ENCODE measurements at regions not wholly inside any gene's neighbourhood (a gene's known extent, or its start where the extent isn't known, plus 50 kb on each side); places are given as distances from the start of the nearest gene placed in this dataset.
A peak's percentile ranks its signal among the peaks of the same experiment; 100 is the strongest.

DNA sequence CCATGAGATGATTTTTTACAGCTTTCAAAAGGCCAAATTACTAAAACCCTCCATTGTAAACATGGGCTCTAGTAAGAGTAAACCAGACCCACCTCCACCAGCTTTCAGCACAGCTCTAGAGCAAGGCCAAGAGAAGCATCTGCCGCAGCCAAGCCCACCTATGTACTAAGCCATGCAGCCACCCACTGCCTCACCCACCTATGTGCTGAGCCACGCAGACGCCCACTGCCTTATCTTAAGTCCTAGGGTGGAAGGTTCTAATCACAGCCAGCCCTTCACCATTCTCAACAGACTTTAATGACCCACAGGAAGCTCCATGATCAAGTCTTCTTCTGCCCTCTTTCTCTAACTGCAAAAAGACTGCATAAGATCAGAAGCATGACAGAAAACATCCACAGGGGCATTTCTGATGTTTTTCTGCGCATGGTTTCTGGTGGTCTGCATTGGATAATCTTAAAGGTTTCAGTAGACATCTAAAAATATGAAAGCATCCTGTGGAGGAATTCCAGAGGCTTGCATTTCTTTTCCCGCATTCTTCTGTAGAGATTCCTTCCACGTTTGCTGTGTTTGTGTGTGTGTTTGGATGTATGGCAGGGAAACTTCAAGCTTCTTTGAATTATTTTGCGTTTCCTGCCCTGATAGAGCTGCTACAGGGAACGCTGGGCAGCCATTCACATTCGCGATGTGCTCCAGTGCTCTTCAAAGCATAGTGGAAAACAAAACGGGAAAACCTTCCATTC is 286.1 kb upstream of the KLF6 start:
- no peaks in the 10 kb centered on the region for H3K79me2 ChIP-seq (ENCODE audit: insufficient read depth, low read length)
- H3K27ac ChIP-seq (ENCODE audit: low read depth, low read length): no peak overlapping the region
- Mint-ChIP-seq H3K9me3 (ENCODE audit: unreplicated experiment) (no peaks in the 10 kb centered on the region), H3K4me3 (ENCODE audit: unreplicated experiment) (no peak overlapping the region), H3K27ac (ENCODE audit: unreplicated experiment) (no peak overlapping the region), H3K4me1 (ENCODE audit: low read depth, unreplicated experiment) (peaks cover 20% of the 10 kb centered on the region), H3K36me3 (ENCODE audit: low read depth, unreplicated experiment) (no peaks in the 10 kb centered on the region), H3K27me3 (ENCODE audit: low read depth, unreplicated experiment) (no peaks in the 10 kb centered on the region)
- no peak overlapping the region for H3K4me2 ChIP-seq (ENCODE audit: low read length)
- H3K9ac ChIP-seq (ENCODE audit: low read length): no peak overlapping the region
- no peaks in the 10 kb centered on the region for H3K36me3 ChIP-seq (ENCODE audit: insufficient read depth, low read length)
- no peaks in the 10 kb centered on the region for H3K27me3 ChIP-seq (ENCODE audit: insufficient read depth, low read length)
- DNase-seq (ENCODE audit: low read depth) (no peak), FAIRE-seq (no peak)
- H4K20me1 ChIP-seq (ENCODE audit: insufficient read depth, low read length): no peaks in the 10 kb centered on the region
- TF ChIP-seq EZH2 (IDR thresholded peaks at IDR 0.05; ENCODE audit: insufficient read depth, low read length): no peak
- no peak for TF ChIP-seq CTCF (IDR thresholded peaks at IDR 0.05; ENCODE audit: insufficient read depth, low read depth, low read length)
- no peak overlapping the region for H2AFZ ChIP-seq (ENCODE audit: low read depth, low read length)
- H3K4me1 ChIP-seq (ENCODE audit: insufficient read depth, low read length): peaks cover 22% of the 10 kb centered on the region
- no peak overlapping the region for H3K4me3 ChIP-seq (ENCODE audit: insufficient read depth, low read depth, low read length)
- no peaks in the 10 kb centered on the region for H3K9me3 ChIP-seq (ENCODE audit: insufficient read depth, low read depth, low read length)

GRCh38 chr10:4070184-4070583 is 285.2 kb upstream of the KLF6 start:
- FAIRE-seq (no peak), DNase-seq (ENCODE audit: low read depth) (no peak)
- H3K27ac Mint-ChIP-seq (ENCODE audit: unreplicated experiment): no peak overlapping the region
- Histone ChIP-seq H4K20me1 (ENCODE audit: insufficient read depth, low read length) (no peaks in the 10 kb centered on the region), H3K9me3 (ENCODE audit: insufficient read depth, low read depth, low read length) (no peaks in the 10 kb centered on the region), H3K79me2 (ENCODE audit: insufficient read depth, low read length) (no peaks in the 10 kb centered on the region), H3K36me3 (ENCODE audit: insufficient read depth, low read length) (no peaks in the 10 kb centered on the region), H3K27ac (ENCODE audit: low read depth, low read length) (no peak overlapping the region), H3K9ac (ENCODE audit: low read length) (no peak overlapping the region), H3K4me3 (ENCODE audit: insufficient read depth, low read depth, low read length) (no peak overlapping the region), H3K4me2 (ENCODE audit: low read length) (no peak overlapping the region), H3K27me3 (ENCODE audit: insufficient read depth, low read length) (no peaks in the 10 kb centered on the region), H3K4me1 (ENCODE audit: insufficient read depth, low read length) (peaks cover 19% of the 10 kb centered on the region), H2AFZ (ENCODE audit: low read depth, low read length) (no peak overlapping the region)
- peaks cover 15% of the 10 kb centered on the region for H3K4me1 Mint-ChIP-seq (ENCODE audit: low read depth, unreplicated experiment)
- TF ChIP-seq CTCF (IDR thresholded peaks at IDR 0.05; ENCODE audit: insufficient read depth, low read depth, low read length) (no peak), EZH2 (IDR thresholded peaks at IDR 0.05; ENCODE audit: insufficient read depth, low read length) (no peak)
- H3K9me3 Mint-ChIP-seq (ENCODE audit: unreplicated experiment): no peaks in the 10 kb centered on the region
- no peak overlapping the region for H3K4me3 Mint-ChIP-seq (ENCODE audit: unreplicated experiment)
- H3K36me3 Mint-ChIP-seq (ENCODE audit: low read depth, unreplicated experiment): no peaks in the 10 kb centered on the region
- no peaks in the 10 kb centered on the region for H3K27me3 Mint-ChIP-seq (ENCODE audit: low read depth, unreplicated experiment)

GRCh38 chr10:4069491-4069890 is 284.5 kb upstream of the KLF6 start:
- DNase-seq (ENCODE audit: low read depth) (peak; percentile 77), FAIRE-seq (peak; percentile 62)
- TF ChIP-seq CTCF (IDR thresholded peaks at IDR 0.05; ENCODE audit: insufficient read depth, low read depth, low read length) (no peak), EZH2 (IDR thresholded peaks at IDR 0.05; ENCODE audit: insufficient read depth, low read length) (no peak)
- no peaks in the 10 kb centered on the region for H3K36me3 ChIP-seq (ENCODE audit: insufficient read depth, low read length)
- no peak overlapping the region for H3K9ac ChIP-seq (ENCODE audit: low read length)
- Mint-ChIP-seq H3K36me3 (ENCODE audit: low read depth, unreplicated experiment) (no peaks in the 10 kb centered on the region), H3K4me3 (ENCODE audit: unreplicated experiment) (no peak overlapping the region), H3K27ac (ENCODE audit: unreplicated experiment) (no peak overlapping the region), H3K27me3 (ENCODE audit: low read depth, unreplicated experiment) (no peaks in the 10 kb centered on the region), H3K4me1 (ENCODE audit: low read depth, unreplicated experiment) (peaks cover 8% of the 10 kb centered on the region), H3K9me3 (ENCODE audit: unreplicated experiment) (no peaks in the 10 kb centered on the region)
- no peak overlapping the region for H3K27ac ChIP-seq (ENCODE audit: low read depth, low read length)
- peaks cover 12% of the 10 kb centered on the region for H3K4me1 ChIP-seq (ENCODE audit: insufficient read depth, low read length)
- H3K79me2 ChIP-seq (ENCODE audit: insufficient read depth, low read length): no peaks in the 10 kb centered on the region
- no peaks in the 10 kb centered on the region for H3K9me3 ChIP-seq (ENCODE audit: insufficient read depth, low read depth, low read length)
- H2AFZ ChIP-seq (ENCODE audit: low read depth, low read length): peak overlapping the region; percentile 19
- peak overlapping the region; percentile 12 for H3K4me2 ChIP-seq (ENCODE audit: low read length)
- H4K20me1 ChIP-seq (ENCODE audit: insufficient read depth, low read length): no peaks in the 10 kb centered on the region
- H3K4me3 ChIP-seq (ENCODE audit: insufficient read depth, low read depth, low read length): no peak overlapping the region
- H3K27me3 ChIP-seq (ENCODE audit: insufficient read depth, low read length): no peaks in the 10 kb centered on the region
